NCI-H748 (cell line): ENCODE measurements at regions not wholly inside any gene's neighbourhood (a gene's known extent, or its start where the extent isn't known, plus 50 kb on each side); places are given as distances from the start of the nearest gene placed in this dataset.
A peak's percentile ranks its signal among the peaks of the same experiment; 100 is the strongest.
"Not testable (repeated sequence)": the region's sequence is repeated elsewhere in the genome, so short reads cannot be mapped to it uniquely, and the experiment has no call there.

Experiments used
- DNase-seq: peaks from one replicate; lab custom pipeline; 2025; ENCODE audit not compliant: unreplicated experiment; lab: John Stamatoyannopoulos, UW

GRCh38 chr18:70640336-70640887, 351.6 kb downstream of the SOCS6 start:
- DNase-seq: no peak

DNA sequence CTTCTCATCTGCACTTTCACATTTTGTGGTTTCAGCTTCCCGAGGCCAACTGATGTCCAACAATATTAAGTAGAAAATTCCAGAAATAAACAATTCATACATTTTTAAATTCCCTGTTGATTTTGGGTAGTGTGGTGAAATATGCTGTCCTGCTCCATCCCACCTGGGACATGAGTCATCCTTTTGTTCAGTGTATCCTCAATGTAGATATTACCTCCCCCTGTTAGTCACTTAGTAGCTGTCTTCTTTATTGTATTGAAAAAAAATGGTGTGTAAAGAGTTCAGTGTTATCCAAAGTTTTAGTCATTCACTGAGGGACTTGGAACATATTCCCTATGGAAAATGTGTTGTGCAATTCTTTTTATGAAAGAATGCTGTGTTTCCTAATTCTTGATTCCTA, 348.1 kb downstream of the SOCS6 start:
- no peak for DNase-seq

DNA sequence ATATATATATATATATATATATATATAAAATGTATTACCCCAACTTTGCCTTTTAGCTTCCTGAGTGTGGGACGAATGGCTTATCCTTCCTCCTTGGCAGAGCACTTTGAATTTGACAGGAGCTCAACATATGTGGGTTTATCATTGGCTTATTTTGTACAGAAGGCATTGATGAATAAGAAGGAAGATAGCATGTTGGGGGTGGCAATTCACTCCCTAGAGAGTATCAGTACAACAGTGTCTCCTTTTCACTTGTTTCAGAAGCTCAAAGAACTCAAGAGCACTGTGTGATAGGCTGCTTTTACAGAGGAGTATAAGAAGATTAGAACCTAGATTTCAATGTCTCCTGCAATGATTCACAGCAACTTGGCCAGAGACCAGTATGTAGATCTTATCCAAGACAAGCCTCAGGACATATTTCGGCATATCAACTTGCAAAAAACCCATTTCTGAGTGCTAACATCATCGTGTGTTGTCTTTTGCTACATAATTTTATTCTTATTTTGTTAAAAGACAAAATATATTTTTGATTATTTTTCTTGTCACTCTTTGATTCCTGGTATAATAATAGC, 345.8 kb downstream of the SOCS6 start:
- no peak for DNase-seq

DNA sequence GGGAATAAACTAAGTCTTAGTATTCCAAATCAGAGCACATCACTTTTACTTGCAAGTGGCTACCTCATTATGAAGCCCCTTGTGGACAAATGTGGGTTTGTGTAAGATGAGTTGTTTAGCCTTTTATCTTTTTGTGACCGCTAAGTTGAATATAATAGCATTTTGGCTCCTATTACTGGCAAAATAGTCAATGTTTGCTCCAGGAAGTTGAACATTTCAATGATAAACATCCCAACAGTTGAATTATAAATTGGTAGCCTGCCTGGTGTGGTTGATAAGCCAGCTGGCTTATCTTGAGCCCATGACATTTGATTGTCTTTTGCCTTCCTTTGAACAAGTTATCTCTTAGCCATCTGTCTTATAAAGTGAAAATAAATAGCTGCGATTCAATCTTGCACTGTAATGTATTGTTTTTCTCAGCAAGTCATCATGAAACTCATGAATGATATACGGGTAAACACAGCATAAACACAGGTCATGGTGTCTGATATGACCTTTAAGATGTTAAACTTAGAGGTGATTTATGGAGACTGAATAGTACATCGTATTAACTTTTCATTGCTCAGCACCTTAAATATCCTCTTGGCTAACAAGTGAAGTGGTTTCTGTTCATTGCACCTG, 338.4 kb downstream of the SOCS6 start:
- peak; percentile 67 for DNase-seq

- no peak for DNase-seq
Measured at GRCh38 chr18:70622622-70623419, 334.0 kb downstream of the SOCS6 start.

DNA sequence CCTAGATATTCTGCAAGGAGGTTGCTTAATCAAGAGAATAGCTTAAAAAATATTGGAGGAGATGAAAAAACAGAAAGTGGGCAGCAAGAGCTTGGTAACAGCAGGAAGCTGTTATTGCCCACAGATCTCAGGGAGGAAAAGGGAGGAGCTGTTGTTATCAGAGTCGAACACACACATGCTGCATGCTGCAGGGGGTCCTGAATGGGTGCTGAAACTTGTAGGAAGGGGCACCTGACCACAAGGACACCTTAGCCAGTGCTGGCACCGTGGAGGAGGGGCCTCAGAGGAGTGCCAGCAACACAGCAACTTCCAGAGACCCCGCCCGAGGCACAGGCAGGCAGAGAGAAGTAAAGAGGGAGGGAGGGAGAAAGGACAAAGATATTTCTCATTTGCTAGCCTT, 332.9 kb downstream of the SOCS6 start:
- DNase-seq: no peak

DNA sequence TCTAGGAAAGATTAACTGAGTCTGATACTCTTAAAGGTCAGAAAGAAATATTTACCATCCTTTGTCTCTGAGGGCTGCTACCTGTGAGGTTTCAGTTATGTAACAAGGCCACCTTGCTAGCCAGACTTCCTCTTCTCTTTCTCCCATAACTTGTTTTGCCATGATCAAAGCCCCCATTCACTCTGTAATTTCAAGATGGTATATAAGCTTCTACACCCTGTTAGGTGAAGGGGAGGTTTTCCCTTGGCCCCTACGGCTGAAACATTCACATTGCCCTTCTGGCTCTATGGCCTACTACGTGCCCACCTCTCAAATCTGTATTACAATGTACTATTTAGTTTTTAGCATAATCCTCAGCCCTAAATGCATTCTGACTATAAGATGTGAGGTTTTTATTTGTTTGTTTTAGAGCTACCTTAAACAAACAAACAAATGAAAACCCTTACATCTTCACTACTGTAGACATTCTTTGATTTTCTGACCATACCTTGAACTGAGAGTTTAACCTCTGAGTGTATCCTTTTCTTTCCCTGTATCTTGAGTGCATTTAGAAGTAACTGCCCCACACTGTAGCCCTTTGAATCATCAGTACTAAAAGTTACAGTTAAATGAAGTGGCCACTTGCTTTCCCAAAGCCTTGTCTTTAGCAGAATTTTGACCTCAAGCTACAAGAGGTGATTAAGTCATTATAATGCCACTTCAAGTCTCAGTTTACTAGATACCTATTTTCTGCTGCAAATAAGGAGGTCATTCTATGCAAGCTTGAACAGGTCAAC, 332.2 kb downstream of the SOCS6 start:
- DNase-seq: no peak

- DNase-seq: no peak
Measured at GRCh38 chr18:70617020-70617763, 328.3 kb downstream of the SOCS6 start.

DNA sequence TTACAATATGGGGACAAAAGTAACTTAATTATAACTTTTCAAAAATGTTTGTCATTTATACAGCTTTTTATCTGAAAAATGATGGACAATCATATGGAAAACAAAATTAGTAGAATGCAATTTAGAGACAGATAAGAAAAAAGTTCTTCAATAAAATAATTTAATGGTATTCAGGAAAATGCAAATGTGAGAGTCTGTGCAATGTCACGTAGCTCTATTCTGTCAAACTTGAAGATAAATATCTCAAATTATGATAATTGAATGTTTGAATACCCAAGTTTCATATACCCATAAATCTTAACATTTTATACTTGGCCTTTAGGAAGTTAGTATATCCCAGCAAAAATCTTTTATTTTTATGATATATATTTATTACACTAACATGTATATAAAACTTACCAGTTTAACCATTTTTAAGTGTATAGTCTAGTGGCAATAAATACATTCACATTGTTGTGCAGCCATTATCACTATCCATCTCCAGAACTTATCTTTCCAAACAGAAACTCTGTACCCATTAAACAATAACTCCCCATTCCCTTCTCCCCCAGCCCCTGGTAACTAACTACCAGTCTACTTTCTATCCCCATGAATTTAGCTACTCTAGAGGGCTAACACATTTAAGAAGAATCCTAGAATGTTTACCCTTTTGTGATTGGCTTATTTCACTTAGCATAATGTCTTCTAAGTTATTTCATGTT, 311.5 kb downstream of the SOCS6 start:
- DNase-seq: no peak

DNA sequence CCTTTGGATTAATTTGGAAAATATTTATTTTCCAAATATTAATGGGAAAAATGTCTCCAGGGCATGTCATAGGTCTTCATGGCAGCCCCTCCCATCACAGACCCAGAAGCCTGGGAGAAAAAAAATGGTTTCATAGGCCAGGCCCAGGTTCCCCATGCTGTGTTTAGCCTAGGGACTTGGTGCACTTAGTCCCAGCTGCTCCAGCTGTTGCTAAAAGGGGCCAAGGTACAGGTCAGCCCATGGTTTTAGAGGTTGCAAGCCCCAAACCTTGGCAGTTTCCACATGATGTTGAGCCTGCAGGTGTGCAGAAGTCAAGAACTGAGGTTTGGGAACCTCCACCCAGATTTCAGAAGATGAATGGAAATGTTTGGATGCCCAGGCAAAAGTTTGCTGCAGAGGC, 309.6 kb downstream of the SOCS6 start:
- no peak for DNase-seq

DNA sequence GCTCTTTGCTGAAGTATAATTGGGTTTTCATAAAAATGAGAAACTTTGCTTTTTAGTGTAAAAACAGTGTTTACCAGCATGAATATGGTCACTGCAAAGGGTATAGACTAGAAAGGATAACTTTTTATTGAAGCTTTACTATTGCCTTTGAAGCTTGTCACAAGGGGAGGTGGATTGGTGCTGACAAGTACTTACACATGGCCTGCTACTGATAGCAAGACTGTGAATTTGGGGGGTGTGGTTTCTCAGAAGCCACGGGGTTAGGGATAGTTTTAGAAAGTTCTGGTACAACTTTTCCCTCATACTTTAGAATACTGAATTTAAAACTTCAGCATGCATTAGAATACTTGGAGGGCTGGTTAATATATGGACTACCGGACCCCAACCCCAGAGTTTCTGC, 294.1 kb downstream of the SOCS6 start:
- no peak for DNase-seq

DNA sequence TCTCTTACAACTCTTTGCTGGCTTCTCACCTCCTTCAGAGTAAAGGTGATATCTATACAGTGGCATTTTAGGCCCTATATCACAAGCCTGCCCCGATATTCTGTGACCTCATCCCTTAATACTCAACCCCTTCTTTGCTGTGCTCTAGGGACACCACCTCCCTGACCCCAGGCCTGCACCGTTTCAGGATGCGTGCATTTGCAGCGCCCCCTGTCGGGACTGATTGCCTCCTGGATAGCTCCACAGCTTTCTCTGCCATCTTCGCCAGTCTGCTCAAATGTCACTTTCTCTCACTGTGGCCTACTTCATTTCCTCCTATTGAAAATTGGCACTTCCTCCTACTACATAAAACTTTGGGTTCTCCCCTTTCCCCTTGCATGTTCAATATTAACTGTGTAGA, 289.6 kb downstream of the SOCS6 start:
- no peak for DNase-seq

DNA sequence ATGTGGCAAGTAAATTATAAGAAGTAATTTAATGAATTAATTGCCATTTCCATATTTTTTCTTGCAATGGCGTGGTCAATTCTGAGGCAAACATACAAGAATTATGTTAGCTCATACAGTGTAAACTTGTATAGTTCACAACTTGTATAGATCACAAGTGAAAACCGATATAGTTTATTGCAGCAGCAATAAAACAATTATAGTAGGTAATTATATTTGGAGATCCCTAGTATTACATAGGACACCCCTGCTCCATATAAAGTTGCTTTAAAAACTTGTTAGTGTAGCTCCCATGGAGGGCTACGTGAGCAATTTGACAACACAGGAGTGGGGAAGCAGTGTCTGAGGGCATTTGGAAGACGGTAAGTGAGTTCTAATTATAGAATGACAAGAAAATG, 288.2 kb downstream of the SOCS6 start:
- no peak for DNase-seq

DNA sequence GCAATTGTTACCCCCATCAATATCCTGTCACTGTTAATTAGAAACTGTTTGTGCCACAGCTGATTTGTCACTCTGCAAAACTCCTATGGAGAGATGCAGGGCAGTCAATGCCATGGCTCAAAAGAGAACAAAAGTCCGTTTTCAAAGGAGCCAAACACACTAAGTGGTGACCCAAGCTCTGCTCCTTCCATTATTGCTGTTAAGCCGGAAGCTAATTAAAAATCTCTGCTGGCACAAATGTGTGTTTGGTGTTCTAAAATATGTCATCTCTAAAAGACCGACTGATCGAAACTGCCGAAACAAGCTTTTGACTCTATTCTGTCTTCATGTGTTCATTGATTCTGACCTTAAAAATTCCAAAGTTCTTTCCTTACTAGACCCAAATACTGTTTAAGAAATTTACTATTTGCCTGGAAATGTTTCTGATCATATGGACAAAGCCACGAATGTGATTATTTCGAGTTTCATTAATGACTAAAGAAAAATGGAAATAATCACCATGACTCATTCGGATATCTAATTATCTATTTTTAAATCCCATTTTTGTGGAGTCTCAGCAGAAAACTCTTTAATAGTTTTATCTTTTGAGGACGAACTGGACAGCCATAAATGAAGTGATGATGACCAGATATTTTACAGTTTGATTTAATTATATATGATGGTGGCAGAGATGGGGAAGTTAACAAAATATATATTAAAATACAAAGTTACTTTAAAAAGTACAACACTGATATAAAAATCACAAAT, 287.6 kb downstream of the SOCS6 start:
- DNase-seq: no peak

GRCh38 chr18:70574951-70575350, 286.1 kb downstream of the SOCS6 start:
- not testable (repeated sequence) for DNase-seq

DNA sequence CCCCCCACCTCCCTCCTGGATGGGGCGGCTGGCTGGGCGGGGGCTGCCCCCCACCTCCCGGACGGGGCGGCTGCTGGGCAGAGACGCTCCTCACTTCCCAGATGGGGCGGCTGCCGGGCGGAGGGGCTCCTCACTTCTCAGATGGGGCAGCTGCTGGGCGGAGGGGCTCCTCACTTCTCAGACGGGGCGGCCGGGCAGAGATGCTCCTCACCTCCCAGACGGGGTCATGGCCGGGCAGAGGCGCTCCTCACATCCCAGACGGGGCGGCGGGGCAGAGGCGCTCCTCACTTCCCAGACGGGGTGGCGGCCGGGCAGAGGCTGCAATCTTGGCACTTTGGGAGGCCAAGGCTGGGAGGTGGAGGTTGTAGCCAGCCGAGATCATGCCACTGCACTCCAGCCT, 280.8 kb downstream of the SOCS6 start:
- not testable (repeated sequence) for DNase-seq

DNA sequence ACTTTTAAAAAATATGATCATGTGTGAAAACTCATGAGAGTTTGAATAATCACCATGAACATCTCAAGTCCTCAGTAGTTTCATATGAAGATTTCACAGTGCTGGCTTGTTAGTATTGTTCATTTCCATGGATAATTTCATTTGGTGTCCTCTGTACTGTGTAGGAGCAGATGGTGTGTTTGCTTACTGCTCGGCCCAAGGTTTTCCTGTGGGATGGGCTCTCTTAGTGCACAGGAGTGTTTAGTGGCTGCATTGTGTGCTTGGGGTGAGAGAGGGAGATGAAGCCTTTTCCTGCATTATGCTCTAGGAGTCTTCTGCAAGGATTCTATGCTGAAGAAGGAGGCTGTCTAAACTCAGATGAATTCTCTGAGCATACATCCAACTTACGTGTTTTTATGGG, 270.6 kb downstream of the SOCS6 start:
- DNase-seq: peak; percentile 61

GRCh38 chr18:70558371-70558770, 269.5 kb downstream of the SOCS6 start:
- no peak for DNase-seq

DNA sequence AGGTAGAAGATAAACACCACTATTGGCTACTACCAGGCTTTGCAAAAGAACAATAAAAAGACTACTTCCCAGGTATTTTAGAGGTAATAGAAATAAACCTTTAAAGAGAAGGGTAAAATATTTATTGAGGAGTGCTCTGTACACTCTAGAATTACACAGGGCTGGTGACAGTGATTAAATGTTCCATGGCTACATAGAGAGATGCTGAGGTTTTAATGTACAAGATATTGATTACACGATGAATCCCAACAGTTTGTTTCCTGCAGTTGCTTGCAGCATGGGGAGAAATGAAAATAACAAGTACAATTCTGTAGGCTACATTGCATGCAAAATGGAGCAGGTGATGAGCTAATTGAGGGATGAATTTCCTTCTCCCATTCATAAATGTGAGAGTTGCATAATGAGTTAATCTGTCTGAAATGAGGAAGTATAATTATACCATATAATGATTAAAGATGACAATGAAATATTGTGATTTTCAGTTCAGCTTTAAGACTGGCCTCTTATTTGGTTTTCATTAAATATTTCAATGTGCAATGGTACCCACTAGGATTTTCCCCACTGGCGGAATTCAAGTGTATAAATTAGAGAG, 266.1 kb downstream of the SOCS6 start:
- peak; percentile 78 for DNase-seq
